ENCODE measurements at regions not wholly inside any gene's neighbourhood (a gene's known extent, or its start where the extent isn't known, plus 50 kb on each side); places are given as distances from the start of the nearest gene placed in this dataset.
"Not testable (repeated sequence)": the region's sequence is repeated elsewhere in the genome, so short reads cannot be mapped to it uniquely, and the experiment has no call there.

- not testable (repeated sequence) for H3K27me3 ChIP-seq; H3K4me1 ChIP-seq (ENCODE audit: control insufficient read depth in 1 of 2, insufficient read depth in 1 of 2, low read depth in 1 of 2, low read length in 1 of 2); H3K27ac ChIP-seq; H3K36me3 ChIP-seq; H3K4me3 ChIP-seq (ENCODE audit: low read depth in 1 of 2, low read length in 1 of 2); H3K9me3 ChIP-seq
These were observed 178.2 kb downstream of the BCL2L11 start for GRCh38 chr2:111298927-111299326.

- H3K27me3 ChIP-seq; H3K9me3 ChIP-seq; H3K27ac ChIP-seq; H3K4me3 ChIP-seq (ENCODE audit: low read depth in 1 of 2, low read length in 1 of 2); H3K4me1 ChIP-seq (ENCODE audit: control insufficient read depth in 1 of 2, insufficient read depth in 1 of 2, low read depth in 1 of 2, low read length in 1 of 2); H3K36me3 ChIP-seq: not testable (repeated sequence)
These were observed 178.9 kb downstream of the BCL2L11 start for GRCh38 chr2:111299635-111300034.

- H3K27me3 ChIP-seq; H3K9me3 ChIP-seq; H3K36me3 ChIP-seq; H3K27ac ChIP-seq; H3K4me3 ChIP-seq (ENCODE audit: low read depth in 1 of 2, low read length in 1 of 2); H3K4me1 ChIP-seq (ENCODE audit: control insufficient read depth in 1 of 2, insufficient read depth in 1 of 2, low read depth in 1 of 2, low read length in 1 of 2): not testable (repeated sequence)
These were observed 181.0 kb downstream of the BCL2L11 start for GRCh38 chr2:111301677-111302076.

GRCh38 chr2:111302397-111303218, 181.9 kb downstream of the BCL2L11 start:
- not testable (repeated sequence) for H3K4me3 ChIP-seq (ENCODE audit: low read depth in 1 of 2, low read length in 1 of 2)

GRCh38 chr2:111307302-111307701, 186.6 kb downstream of the BCL2L11 start:
- not testable (repeated sequence) for H3K4me3 ChIP-seq (ENCODE audit: low read depth in 1 of 2, low read length in 1 of 2); H3K36me3 ChIP-seq; H3K9me3 ChIP-seq; H3K4me1 ChIP-seq (ENCODE audit: control insufficient read depth in 1 of 2, insufficient read depth in 1 of 2, low read depth in 1 of 2, low read length in 1 of 2); H3K27ac ChIP-seq; H3K27me3 ChIP-seq

More at GRCh38 chr2:111302397-111303218, 181.9 kb downstream of the BCL2L11 start:
- H3K9me3 ChIP-seq; H3K27me3 ChIP-seq; H3K4me1 ChIP-seq (ENCODE audit: control insufficient read depth in 1 of 2, insufficient read depth in 1 of 2, low read depth in 1 of 2, low read length in 1 of 2); H3K27ac ChIP-seq; H3K36me3 ChIP-seq: not testable (repeated sequence)

- not testable (repeated sequence) for H3K27ac ChIP-seq; H3K9me3 ChIP-seq; H3K27me3 ChIP-seq; H3K4me1 ChIP-seq (ENCODE audit: control insufficient read depth in 1 of 2, insufficient read depth in 1 of 2, low read depth in 1 of 2, low read length in 1 of 2); H3K36me3 ChIP-seq; H3K4me3 ChIP-seq (ENCODE audit: low read depth in 1 of 2, low read length in 1 of 2)
These were observed 188.7 kb downstream of the BCL2L11 start for GRCh38 chr2:111309231-111310075.

- not testable (repeated sequence) for H3K36me3 ChIP-seq, H3K9me3 ChIP-seq
These were observed 189.7 kb downstream of the BCL2L11 start for GRCh38 chr2:111310395-111310794.

GRCh38 chr2:111311568-111311967, 190.9 kb downstream of the BCL2L11 start:
- H3K27ac ChIP-seq; H3K4me3 ChIP-seq (ENCODE audit: low read depth in 1 of 2, low read length in 1 of 2); H3K9me3 ChIP-seq; H3K27me3 ChIP-seq; H3K36me3 ChIP-seq; H3K4me1 ChIP-seq (ENCODE audit: control insufficient read depth in 1 of 2, insufficient read depth in 1 of 2, low read depth in 1 of 2, low read length in 1 of 2): not testable (repeated sequence)

More at GRCh38 chr2:111310395-111310794, 189.7 kb downstream of the BCL2L11 start:
- H3K27me3 ChIP-seq; H3K4me3 ChIP-seq (ENCODE audit: low read depth in 1 of 2, low read length in 1 of 2); H3K4me1 ChIP-seq (ENCODE audit: control insufficient read depth in 1 of 2, insufficient read depth in 1 of 2, low read depth in 1 of 2, low read length in 1 of 2); H3K27ac ChIP-seq: not testable (repeated sequence)

GRCh38 chr2:111312897-111313607, 192.3 kb downstream of the BCL2L11 start:
- not testable (repeated sequence) for H3K36me3 ChIP-seq; H3K9me3 ChIP-seq; H3K4me3 ChIP-seq (ENCODE audit: low read depth in 1 of 2, low read length in 1 of 2); H3K27me3 ChIP-seq; H3K4me1 ChIP-seq (ENCODE audit: control insufficient read depth in 1 of 2, insufficient read depth in 1 of 2, low read depth in 1 of 2, low read length in 1 of 2); H3K27ac ChIP-seq

- H3K36me3 ChIP-seq = not testable (repeated sequence)
These were observed 193.0 kb downstream of the BCL2L11 start for GRCh38 chr2:111313711-111314110.

GRCh38 chr2:111315188-111315917, 194.6 kb downstream of the BCL2L11 start:
- H3K4me3 ChIP-seq (ENCODE audit: low read depth in 1 of 2, low read length in 1 of 2); H3K9me3 ChIP-seq; H3K27ac ChIP-seq; H3K36me3 ChIP-seq; H3K4me1 ChIP-seq (ENCODE audit: control insufficient read depth in 1 of 2, insufficient read depth in 1 of 2, low read depth in 1 of 2, low read length in 1 of 2); H3K27me3 ChIP-seq: not testable (repeated sequence)

More at GRCh38 chr2:111313711-111314110, 193.0 kb downstream of the BCL2L11 start:
- not testable (repeated sequence) for H3K27ac ChIP-seq; H3K4me3 ChIP-seq (ENCODE audit: low read depth in 1 of 2, low read length in 1 of 2); H3K9me3 ChIP-seq; H3K4me1 ChIP-seq (ENCODE audit: control insufficient read depth in 1 of 2, insufficient read depth in 1 of 2, low read depth in 1 of 2, low read length in 1 of 2); H3K27me3 ChIP-seq

GRCh38 chr2:111316221-111316741, 195.6 kb downstream of the BCL2L11 start:
- not testable (repeated sequence) for H3K27ac ChIP-seq; H3K36me3 ChIP-seq; H3K4me1 ChIP-seq (ENCODE audit: control insufficient read depth in 1 of 2, insufficient read depth in 1 of 2, low read depth in 1 of 2, low read length in 1 of 2); H3K27me3 ChIP-seq; H3K4me3 ChIP-seq (ENCODE audit: low read depth in 1 of 2, low read length in 1 of 2); H3K9me3 ChIP-seq

Data from neutrophil (primary cell).